ENCODE measurements at regions not wholly inside any gene's neighbourhood (a gene's known extent, or its start where the extent isn't known, plus 50 kb on each side); places are given as distances from the start of the nearest gene placed in this dataset.
"Not testable (repeated sequence)": the region's sequence is repeated elsewhere in the genome, so short reads cannot be mapped to it uniquely, and the experiment has no call there.

DNA sequence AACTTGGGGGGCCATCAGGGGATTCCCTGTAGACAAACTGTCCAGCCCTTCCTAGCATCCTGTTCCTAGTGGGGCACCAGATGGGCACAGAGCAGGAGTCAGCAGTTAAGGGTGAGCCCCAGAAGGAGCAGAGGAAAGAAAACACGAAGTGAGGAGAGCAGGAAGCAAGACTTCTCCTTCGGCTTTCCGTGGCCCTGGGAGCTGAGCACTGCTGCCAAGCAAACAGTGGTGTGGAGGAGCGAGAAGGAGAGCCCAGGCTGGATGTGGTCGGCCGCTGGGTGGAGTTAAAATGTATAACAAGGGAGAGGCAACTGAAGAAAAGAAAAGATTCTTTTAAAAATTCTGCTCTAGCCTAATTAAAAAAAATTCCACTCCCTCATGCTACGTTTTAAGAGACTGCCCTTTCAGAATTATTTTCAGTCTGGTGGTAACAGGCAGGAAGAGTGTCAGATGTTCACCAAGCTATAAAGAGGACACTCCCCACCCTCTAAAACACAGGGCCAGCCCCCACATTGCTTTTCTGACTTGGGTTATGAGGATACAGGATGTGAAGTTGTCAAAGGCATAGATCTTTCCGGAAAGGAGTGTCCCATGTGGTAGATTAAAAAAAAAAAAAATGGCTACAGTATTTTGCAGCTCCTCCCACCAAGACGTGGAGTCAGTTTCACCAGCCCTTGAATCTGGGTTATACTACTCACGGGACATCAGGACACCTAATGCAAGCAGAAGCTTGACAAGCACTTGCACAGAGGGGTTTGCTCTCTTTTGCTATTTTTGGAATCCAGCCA is 74.9 kb upstream of the ZFHX3 start:
- DNase-seq (ENCODE audit: low read depth in 3 of 3): no peak

DNA sequence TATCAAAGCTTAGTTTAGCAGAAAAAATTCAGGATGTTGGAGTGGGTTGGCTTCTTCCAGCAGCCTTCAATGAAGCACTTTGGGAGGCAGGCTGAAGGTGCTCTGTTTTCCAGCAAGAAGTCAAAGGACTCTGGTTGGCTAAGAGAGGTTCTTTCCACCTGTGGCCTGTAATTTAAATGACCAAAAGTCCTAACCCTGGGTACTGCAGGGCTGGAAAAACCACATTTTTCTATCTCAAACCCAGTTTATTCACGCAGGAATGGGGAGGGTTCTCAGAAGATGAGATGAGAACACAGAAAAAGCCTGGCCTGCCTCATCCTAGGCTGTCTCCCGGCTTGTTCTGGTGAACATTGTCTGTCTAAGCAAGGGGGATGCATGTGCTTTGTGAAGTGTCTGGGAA is 68.6 kb upstream of the ZFHX3 start:
- DNase-seq (ENCODE audit: low read depth in 3 of 3): no peak

DNA sequence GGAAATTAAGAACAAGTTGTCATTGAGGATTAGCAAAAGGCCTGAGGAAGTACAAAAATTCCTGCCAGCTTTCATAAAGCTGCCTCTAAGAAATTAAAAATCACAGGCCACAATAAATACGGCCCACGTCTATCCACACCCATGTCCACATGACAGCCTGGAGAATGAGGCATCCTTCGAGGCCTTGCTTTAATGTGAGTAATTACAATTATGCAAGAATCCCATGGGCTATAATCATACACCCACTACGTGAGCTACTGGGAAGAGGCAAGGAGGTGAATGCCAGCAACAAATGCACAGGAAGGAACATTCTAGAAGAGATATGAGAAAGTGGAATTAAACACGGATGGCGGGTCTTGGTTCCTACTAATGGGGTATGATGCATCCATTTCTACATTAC is 65.4 kb upstream of the ZFHX3 start:
- DNase-seq (ENCODE audit: low read depth in 3 of 3): no peak

DNA sequence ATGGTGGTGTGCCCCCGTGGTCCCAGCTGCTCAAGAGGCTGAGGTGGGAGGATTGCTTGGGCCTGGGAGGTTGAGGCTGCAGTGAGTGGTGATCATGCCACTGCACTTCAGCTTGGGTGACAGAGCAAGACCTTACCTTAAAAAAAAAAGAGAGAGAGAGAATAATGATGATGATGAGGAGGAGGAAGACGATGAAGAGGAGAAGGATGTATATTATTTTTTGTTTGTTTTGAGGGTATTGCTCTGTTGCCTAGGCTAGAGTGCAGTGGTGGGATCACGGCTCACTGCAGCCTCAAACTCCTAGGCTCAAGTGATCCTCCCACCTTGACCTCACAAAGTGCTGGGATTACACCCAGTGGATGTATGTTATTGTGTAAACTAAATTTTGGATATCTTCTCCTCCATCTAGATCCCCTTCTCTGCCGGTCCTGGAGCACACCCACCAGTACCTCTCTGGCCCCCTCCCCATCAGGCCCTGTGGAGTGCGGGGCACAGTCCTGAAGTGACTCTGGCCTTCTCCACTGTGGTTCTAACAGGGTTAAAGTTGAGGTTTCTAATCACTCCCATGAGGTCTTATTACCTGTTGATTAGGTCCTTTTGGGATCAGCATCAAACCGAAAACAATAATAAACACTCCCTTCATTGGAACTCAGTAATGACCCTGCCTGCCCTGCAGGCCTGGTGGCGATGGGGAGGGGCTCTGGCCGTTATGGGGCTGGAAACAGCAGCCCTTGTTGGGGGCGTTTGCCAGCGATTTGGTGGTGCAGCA is 60.5 kb upstream of the ZFHX3 start:
- DNase-seq (ENCODE audit: low read depth in 3 of 3): no peak

DNA sequence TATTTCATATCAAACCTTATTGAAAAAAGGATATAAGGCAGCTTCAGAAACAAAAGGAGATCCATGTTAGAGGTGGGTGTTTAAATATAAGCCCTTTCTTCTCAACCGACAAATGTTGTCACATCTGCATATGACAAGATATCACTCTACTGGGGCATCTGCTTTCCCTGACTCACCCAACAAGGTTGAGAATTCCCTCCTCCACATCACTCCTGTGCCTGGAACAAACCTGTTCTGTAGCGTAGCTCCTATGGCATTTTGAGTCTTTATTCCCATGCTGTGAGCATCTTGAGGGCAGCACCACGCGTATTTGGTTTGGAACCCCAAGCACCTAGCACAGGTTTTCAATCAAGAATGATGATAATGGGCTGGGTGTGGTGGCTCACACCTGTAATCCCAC is 59.4 kb upstream of the ZFHX3 start:
- DNase-seq (ENCODE audit: low read depth in 3 of 3): no peak

DNA sequence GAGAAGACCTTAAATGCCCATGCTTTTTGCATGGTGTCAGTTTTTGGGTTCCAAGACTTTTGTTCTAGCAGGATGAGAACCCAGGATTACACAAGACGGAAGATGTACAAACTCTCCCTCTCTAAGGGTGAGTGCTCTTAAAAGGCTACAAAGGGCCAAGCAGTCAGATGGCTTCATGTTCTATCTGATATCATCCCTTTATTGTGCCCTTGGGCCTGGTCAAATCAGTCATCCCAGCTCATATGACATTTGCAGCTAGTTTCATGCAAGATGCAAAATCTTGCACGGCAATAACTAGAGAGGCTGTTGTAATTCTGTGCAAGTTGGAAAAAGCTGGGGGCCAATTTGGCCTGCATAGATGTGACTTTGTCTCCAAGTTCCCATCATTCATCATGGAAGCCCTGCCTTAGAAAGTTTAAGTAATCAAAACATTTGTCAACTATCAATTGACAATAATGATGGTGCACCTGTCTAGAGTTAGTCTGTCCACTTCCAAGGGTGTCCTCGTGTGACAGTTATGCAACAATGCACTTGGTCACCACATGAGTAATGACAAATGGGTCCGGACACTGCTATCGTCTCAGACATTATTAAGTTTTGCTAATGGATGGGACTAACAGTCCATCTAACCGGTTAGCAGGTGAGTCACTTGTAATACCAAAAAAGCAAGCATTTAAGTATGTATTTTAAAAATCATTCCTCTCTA is 58.6 kb upstream of the ZFHX3 start:
- no peak for DNase-seq (ENCODE audit: low read depth in 3 of 3)

DNA sequence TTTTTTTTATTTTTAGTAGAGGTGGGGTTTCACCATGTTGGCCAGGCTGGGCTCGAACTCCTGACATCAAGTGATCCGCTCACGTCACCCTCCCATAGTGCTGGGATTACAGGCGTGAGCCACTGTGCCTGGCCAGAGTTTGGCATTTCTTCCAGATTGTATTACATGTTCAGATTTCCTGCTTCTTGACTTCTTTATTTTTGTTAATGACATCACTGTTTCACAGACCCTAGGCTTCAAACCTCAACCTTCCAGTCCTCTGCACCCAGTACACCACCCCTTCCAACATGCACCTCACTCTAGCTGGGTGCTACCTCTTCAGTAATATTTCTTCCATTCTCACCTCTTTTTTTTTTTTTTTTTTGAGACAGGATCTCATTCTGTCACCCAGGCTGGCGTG is 53.6 kb upstream of the ZFHX3 start:
- DNase-seq (ENCODE audit: low read depth in 3 of 3): no peak

DNA sequence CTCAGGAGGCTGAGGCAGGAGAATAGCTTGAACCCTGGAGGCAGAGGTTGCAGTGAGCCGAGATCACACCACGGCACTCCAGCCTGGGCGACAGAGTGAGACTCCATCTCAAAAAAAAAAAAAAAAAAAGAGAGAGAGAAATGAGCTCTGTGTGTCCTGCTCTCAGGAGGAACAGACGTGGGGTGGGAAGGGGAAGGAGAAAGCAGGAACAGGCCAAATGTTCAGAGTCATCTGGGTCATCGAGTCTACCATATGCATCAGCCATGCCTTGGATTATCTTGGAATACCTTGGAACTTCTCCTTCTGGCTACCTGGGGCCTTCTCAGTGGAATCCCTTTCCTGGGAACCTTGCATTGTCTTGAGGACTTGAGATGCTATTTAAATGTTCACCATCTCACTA is 51.7 kb upstream of the ZFHX3 start:
- DNase-seq (ENCODE audit: low read depth in 3 of 3): not testable (repeated sequence)

All from stimulated activated CD4-positive, alpha-beta T cell treated with anti-CD3 and anti-CD28 coated beads, TNF-alpha, amount 100 ng/mL, for 48 hours (primary cell).